Panc1 (cell line): ENCODE measurements at regions not wholly inside any gene's neighbourhood (a gene's known extent, or its start where the extent isn't known, plus 50 kb on each side); places are given as distances from the start of the nearest gene placed in this dataset.

Experiments used
- ATAC-seq: fragments of 200-7000 bp; cut with Tn5 transposase; 2 replicates; pipeline ENCODE4 v1.9.1; 2020; ENCODE audit warnings: mild to moderate bottlenecking, moderate library complexity
- BruUV-seq: library from RNA; stranded (reverse); fragments of 400-500 nt; replicated peaks from 2 replicates; lab custom pipeline; 2021; lab: Mats Ljungman, UMichigan
- CTCF ChIA-PET: fragments of 300-600 bp; sonication (Branson Sonifier 250); formaldehyde crosslinking; loops from one replicate; lab custom pipeline; 2022; ENCODE audit warnings: antibody characterized with exemption; lab: Charles Lee
- POLR2A ChIA-PET: fragments of 300-600 bp; sonication (Branson Sonifier 250); formaldehyde crosslinking; loops from one replicate; lab custom pipeline; 2022; ENCODE audit warnings: antibody characterized with exemption; lab: Charles Lee
- DNase-seq: peaks from one replicate; pipeline ENCODE4 v3.0.0-alpha.2; 2010; ENCODE audit warnings: low read depth, low spot score
- H3K27ac ChIP-seq: 2 replicates; pipeline ENCODE4 v1.5.1; 2011; ENCODE audit warnings: mild to moderate bottlenecking, low read length, inconsistent platforms
- H3K27me3 ChIP-seq: fragments of 200-500 bp; sonication (Bioruptor generic); 2 replicates; pipeline ENCODE4 v1.6.0; 2014; ENCODE audit warnings: low read length, inconsistent platforms; ENCODE audit not compliant: control insufficient read depth, insufficient read depth
- H3K36me3 ChIP-seq: fragments of 200-500 bp; sonication (Bioruptor generic); 2 replicates; pipeline ENCODE4 v1.5.1; 2014; ENCODE audit warnings: inconsistent platforms, mild to moderate bottlenecking, low read length, moderate library complexity; ENCODE audit not compliant: control insufficient read depth, insufficient read depth
- H3K4me1 ChIP-seq: 2 replicates; pipeline ENCODE4 v1.5.1; 2011; ENCODE audit warnings: inconsistent platforms, mild to moderate bottlenecking, low read length, moderate library complexity; ENCODE audit not compliant: control insufficient read depth, insufficient read depth
- H3K4me3 ChIP-seq, 2 experiments: 2 replicates each; pipeline ENCODE4 v1.5.1; 2011 to 2012; ENCODE audit warnings: low read depth in 2 of 2, low read length in 2 of 2, mild to moderate bottlenecking in 2 of 2, inconsistent platforms in 1 of 2, moderate library complexity in 1 of 2
- H3K9me3 ChIP-seq: fragments of 200-500 bp; sonication (Bioruptor generic); 2 replicates; pipeline ENCODE4 v1.5.1; 2014; ENCODE audit warnings: low read depth, mild to moderate bottlenecking, inconsistent platforms, low read length, moderate library complexity; ENCODE audit not compliant: control insufficient read depth, insufficient read depth
- CTCF ChIP-seq: fragments of 450-650 bp; IDR thresholded peaks from 2 replicates; pipeline ENCODE4 v1.5.1; 2017; ENCODE audit warnings: mild to moderate bottlenecking
- POLR2AphosphoS5 ChIP-seq: IDR thresholded peaks from 2 replicates; pipeline ENCODE4 v1.6.1; 2012; ENCODE audit warnings: mild to moderate bottlenecking, low read depth, low read length, moderate library complexity
- REST ChIP-seq, 2 experiments: IDR thresholded peaks; 2 replicates each; pipeline ENCODE4 v1.6.1; 2011 to 2012; ENCODE audit warnings: low read depth in 2 of 2, control low read depth in 1 of 2, low read length in 1 of 2, mild to moderate bottlenecking in 1 of 2, moderate library complexity in 1 of 2; ENCODE audit not compliant: insufficient read depth in 1 of 2
- SIN3A ChIP-seq: IDR thresholded peaks from 2 replicates; pipeline ENCODE4 v1.6.1; 2012; ENCODE audit warnings: low read depth, mild to moderate bottlenecking, low read length, moderate library complexity, borderline replicate concordance; ENCODE audit not compliant: insufficient read depth
- TCF7L2 ChIP-seq: IDR thresholded peaks from 2 replicates; pipeline ENCODE4 v1.6.1; 2011; ENCODE audit warnings: mild to moderate bottlenecking, low read depth, low read length, inconsistent platforms
- in situ Hi-C: cut with HindIII; loops from 2 replicates; pipeline ENCODE4 v1.10.0; 2016; ENCODE audit warnings: low sequenced_read_pairs, low pct_unique_long_range_greater_than_20kb
- intact Hi-C: fragments of 100-400 bp; cut with micrococcal nuclease; formaldehyde crosslinking; loops from one replicate; pipeline ENCODE4 v1.10.0; 2022; ENCODE audit not compliant: unreplicated experiment

- POLR2A ChIA-PET = no interaction called here
These were observed 186.2 kb upstream of the NPSR1 start for GRCh38 chr7:34471844-34472243.

GRCh38 chr7:34486371-34486770 is 171.6 kb upstream of the NPSR1 start:
- Histone ChIP-seq H3K27me3 (no peaks in the 10 kb centered on the region), H3K4me3 (no peak overlapping the region), H3K9me3 (no peaks in the 10 kb centered on the region), H3K27ac (no peak overlapping the region), H3K36me3 (no peaks in the 10 kb centered on the region), H3K4me1 (no peaks in the 10 kb centered on the region)
- TF ChIP-seq CTCF (no peak), REST (IDR thresholded peaks at IDR 0.05; ENCODE audit: insufficient read depth in 1 of 2, low read depth in 2 of 2, low read length in 1 of 2) (no peak), POLR2AphosphoS5 (no peak), SIN3A (no peak), TCF7L2 (no peak)
- CTCF ChIA-PET = no interaction called here
- ATAC-seq (no peak), DNase-seq (no peak)
- intact Hi-C loops (no loop called here), in situ Hi-C loops (no loop called here)
- POLR2A ChIA-PET = no interaction called here
- no TSS peak for BruUV-seq

More at GRCh38 chr7:34471844-34472243, 186.2 kb upstream of the NPSR1 start:
- intact Hi-C loops = no loop called here
- BruUV-seq = no TSS peak
- in situ Hi-C loops = no loop called here
- Histone ChIP-seq H3K9me3 (peaks cover 6% of the 10 kb centered on the region; the same call in 1 of the 2 replicates), H3K27ac (no peak overlapping the region), H3K4me1 (no peaks in the 10 kb centered on the region), H3K36me3 (no peaks in the 10 kb centered on the region), H3K27me3 (no peaks in the 10 kb centered on the region; the same call in 1 of the 2 replicates), H3K4me3 (no peak overlapping the region)
- ATAC-seq = no peak
- CTCF ChIA-PET = no interaction called here
- no peak for DNase-seq
- TF ChIP-seq POLR2AphosphoS5 = no peak
- TF ChIP-seq CTCF = no peak
- no peak for TF ChIP-seq TCF7L2
- TF ChIP-seq SIN3A = no peak
- TF ChIP-seq REST (IDR thresholded peaks at IDR 0.05; ENCODE audit: insufficient read depth in 1 of 2, low read depth in 2 of 2, low read length in 1 of 2) = no peak
